ENCODE measurements at regions not wholly inside any gene's neighbourhood (a gene's known extent, or its start where the extent isn't known, plus 50 kb on each side); places are given as distances from the start of the nearest gene placed in this dataset.

DNA sequence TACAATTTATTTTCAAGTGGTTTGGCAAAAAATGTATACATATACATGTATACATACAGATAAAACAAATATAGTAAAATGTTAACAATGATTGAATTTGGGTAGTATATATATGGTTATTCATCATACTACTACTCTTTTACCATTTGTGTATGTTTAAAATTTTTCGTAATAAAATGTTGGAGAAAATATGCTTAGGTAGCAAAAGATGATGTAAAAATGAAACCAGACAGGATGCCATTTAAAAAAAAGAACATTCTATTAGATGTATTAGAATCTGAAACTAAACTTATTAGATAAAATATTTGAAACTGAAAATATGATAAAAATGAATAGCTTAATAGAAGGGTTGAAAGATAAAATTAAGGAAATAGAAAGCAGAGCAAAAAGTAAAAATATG is 144.9 kb upstream of the FER start:
- Histone ChIP-seq H3K27ac (no peak overlapping the region), H3K36me3 (no peaks in the 10 kb centered on the region), H3K4me1 (no peaks in the 10 kb centered on the region), H3K9me3 (no peaks in the 10 kb centered on the region), H3K27me3 (no peaks in the 10 kb centered on the region), H3K4me3 (no peak overlapping the region)
- no peak for ATAC-seq
- WGBS (ENCODE audit: insufficient coverage, low coverage, low lambda C conversion rate, missing lambda C conversion rate) = 63% methylated on average over 1 of the region's 1 CpG
- intact Hi-C loops (cut with DNase I) = no loop called here
- no peak for DNase-seq
- no peak for TF ChIP-seq POLR2A (IDR thresholded peaks at IDR 0.05)

- TF ChIP-seq POLR2A (IDR thresholded peaks at IDR 0.05) = no peak
- TF ChIP-seq CTCF (IDR thresholded peaks at IDR 0.05) = no peak
- WGBS (ENCODE audit: insufficient coverage, low coverage, low lambda C conversion rate, missing lambda C conversion rate) = 60% methylated on average over 2 of the region's 2 CpGs
- ATAC-seq = no peak
- DNase-seq = no peak
- no peaks in the 10 kb centered on the region for H3K9me3 ChIP-seq
- intact Hi-C loops (cut with DNase I) = no loop called here
- H3K36me3 ChIP-seq = no peaks in the 10 kb centered on the region
- H3K27me3 ChIP-seq = no peaks in the 10 kb centered on the region
- no peaks in the 10 kb centered on the region for H3K4me1 ChIP-seq
- no peak overlapping the region for H3K4me3 ChIP-seq
- H3K27ac ChIP-seq = no peak overlapping the region
These were observed 156.9 kb upstream of the FER start for GRCh38 chr5:108590799-108591198.

DNA sequence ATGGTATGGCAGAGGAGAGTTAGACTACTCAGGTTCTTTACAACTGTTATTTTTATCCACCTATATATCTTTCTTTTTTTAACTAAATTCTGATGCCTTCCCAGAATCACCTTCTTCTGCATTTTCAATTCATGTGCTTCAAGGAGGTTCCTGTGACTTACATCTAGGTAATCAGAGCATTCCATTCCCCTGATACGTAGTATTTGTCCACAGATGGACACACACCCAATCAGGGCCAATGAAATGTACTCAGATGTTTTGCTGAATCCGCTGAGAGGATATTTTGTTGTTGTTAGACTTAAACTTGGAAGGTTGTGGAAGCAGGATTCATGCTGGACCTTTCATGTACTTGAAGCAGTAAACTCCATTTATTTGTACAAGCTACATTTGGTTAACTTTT is 159.4 kb upstream of the FER start:
- TF ChIP-seq CTCF (IDR thresholded peaks at IDR 0.05) = no peak
- TF ChIP-seq POLR2A (IDR thresholded peaks at IDR 0.05) = no peak
- WGBS (ENCODE audit: insufficient coverage, low coverage, low lambda C conversion rate, missing lambda C conversion rate) = 61% methylated on average over 2 of the region's 2 CpGs
- no peak overlapping the region for H3K27ac ChIP-seq
- H3K4me1 ChIP-seq = no peaks in the 10 kb centered on the region
- no peaks in the 10 kb centered on the region for H3K27me3 ChIP-seq
- no peak overlapping the region for H3K4me3 ChIP-seq
- DNase-seq (no peak), ATAC-seq (no peak)
- H3K36me3 ChIP-seq = no peaks in the 10 kb centered on the region
- H3K9me3 ChIP-seq = no peaks in the 10 kb centered on the region
- intact Hi-C loops (cut with DNase I) = no loop called here

- TF ChIP-seq POLR2A (IDR thresholded peaks at IDR 0.05) (no peak), CTCF (IDR thresholded peaks at IDR 0.05) (no peak)
These were observed 159.9 kb upstream of the FER start for GRCh38 chr5:108587821-108588220.

GRCh38 chr5:108581026-108581425 is 166.7 kb upstream of the FER start:
- Histone ChIP-seq H3K4me1 (no peaks in the 10 kb centered on the region), H3K4me3 (no peak overlapping the region), H3K27ac (no peak overlapping the region), H3K9me3 (no peaks in the 10 kb centered on the region), H3K27me3 (no peaks in the 10 kb centered on the region), H3K36me3 (no peaks in the 10 kb centered on the region)
- intact Hi-C loops (cut with DNase I) = no loop called here
- TF ChIP-seq CTCF (IDR thresholded peaks at IDR 0.05) = no peak
- no peak for TF ChIP-seq POLR2A (IDR thresholded peaks at IDR 0.05)
- DNase-seq (no peak), ATAC-seq (no peak)

More at GRCh38 chr5:108587821-108588220, 159.9 kb upstream of the FER start:
- no peak overlapping the region for H3K4me3 ChIP-seq
- H3K4me1 ChIP-seq = no peaks in the 10 kb centered on the region
- no peaks in the 10 kb centered on the region for H3K36me3 ChIP-seq
- no peak overlapping the region for H3K27ac ChIP-seq
- intact Hi-C loops (cut with DNase I) = no loop called here
- no peaks in the 10 kb centered on the region for H3K27me3 ChIP-seq
- no peak for DNase-seq
- no peak for ATAC-seq
- no peaks in the 10 kb centered on the region for H3K9me3 ChIP-seq

Data from right lobe of liver (tissue), 6 donors.